Ovary (tissue), 3 donors: ENCODE measurements at regions not wholly inside any gene's neighbourhood (a gene's known extent, or its start where the extent isn't known, plus 50 kb on each side); places are given as distances from the start of the nearest gene placed in this dataset.

Experiments
- EP300 ChIP-seq: sonication (generic); formaldehyde crosslinking; IDR thresholded peaks from one replicate; pipeline ENCODE4 v1.6.1; 2017; ENCODE audit warnings: antibody characterized with exemption
- POLR2A ChIP-seq: fragments of 450-650 bp; IDR thresholded peaks from one replicate; pipeline ENCODE4 v1.6.1; 2017; ENCODE audit warnings: antibody characterized with exemption, mild to moderate bottlenecking, moderate library complexity
- TF ChIP-seq, protein P1 (sequence below), 3 donors: fragments of 450-650 bp in 2 of 3; fragments of 200-600 bp in 1 of 3; IDR thresholded peaks; one replicate each; pipeline versions ENCODE4 v1.5.1 to v1.8.0; 2016 to 2022; ENCODE audit warnings: antibody characterized with exemption in 3 of 3, mild to moderate bottlenecking in 1 of 3
- donor health status: DM: no; HTN: no; CAD: no.

DNA sequence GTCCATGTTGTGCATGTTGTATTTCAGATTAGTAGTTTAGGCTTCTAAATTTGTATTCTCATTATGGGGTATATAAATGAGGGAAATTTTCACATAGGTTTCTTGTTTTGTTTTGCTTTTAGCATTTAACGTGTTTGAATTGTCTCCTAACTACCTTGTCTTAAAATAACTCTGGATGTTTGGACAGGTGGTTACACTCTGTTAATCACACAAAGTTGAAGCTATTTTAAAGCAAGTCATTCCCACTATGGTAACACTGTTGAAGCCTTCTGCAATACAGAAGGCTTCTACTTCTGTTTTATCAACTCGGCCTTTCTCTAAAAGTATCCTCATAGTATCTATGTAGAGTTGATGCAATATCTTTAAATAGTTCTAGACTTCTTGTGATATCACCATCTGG is 245.3 kb upstream of the HTR2A start:
- no peak for TF ChIP-seq POLR2A
- TF ChIP-seq, protein P1, sequence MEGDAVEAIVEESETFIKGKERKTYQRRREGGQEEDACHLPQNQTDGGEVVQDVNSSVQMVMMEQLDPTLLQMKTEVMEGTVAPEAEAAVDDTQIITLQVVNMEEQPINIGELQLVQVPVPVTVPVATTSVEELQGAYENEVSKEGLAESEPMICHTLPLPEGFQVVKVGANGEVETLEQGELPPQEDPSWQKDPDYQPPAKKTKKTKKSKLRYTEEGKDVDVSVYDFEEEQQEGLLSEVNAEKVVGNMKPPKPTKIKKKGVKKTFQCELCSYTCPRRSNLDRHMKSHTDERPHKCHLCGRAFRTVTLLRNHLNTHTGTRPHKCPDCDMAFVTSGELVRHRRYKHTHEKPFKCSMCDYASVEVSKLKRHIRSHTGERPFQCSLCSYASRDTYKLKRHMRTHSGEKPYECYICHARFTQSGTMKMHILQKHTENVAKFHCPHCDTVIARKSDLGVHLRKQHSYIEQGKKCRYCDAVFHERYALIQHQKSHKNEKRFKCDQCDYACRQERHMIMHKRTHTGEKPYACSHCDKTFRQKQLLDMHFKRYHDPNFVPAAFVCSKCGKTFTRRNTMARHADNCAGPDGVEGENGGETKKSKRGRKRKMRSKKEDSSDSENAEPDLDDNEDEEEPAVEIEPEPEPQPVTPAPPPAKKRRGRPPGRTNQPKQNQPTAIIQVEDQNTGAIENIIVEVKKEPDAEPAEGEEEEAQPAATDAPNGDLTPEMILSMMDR (IDR thresholded peaks at IDR 0.05) = no peak
- TF ChIP-seq EP300 = no peak
